ENCODE measurements at regions not wholly inside any gene's neighbourhood (a gene's known extent, or its start where the extent isn't known, plus 50 kb on each side); places are given as distances from the start of the nearest gene placed in this dataset.

GRCh38 chr22:49136041-49136815 is 691.4 kb downstream of the BRD1 start:
- TF ChIP-seq ZNF10 (tag by site-specific recombination; IDR thresholded peaks at IDR 0.05) (no peak), ZNF514 (tag by site-specific recombination; IDR thresholded peaks at IDR 0.05) (no peak)
